H1 (cell line): ENCODE measurements at regions not wholly inside any gene's neighbourhood (a gene's known extent, or its start where the extent isn't known, plus 50 kb on each side); places are given as distances from the start of the nearest gene placed in this dataset.

Experiments
- BRCA1 ChIP-seq: IDR thresholded peaks from 2 replicates; pipeline ENCODE4 v1.6.1; 2012; ENCODE audit warnings: low read depth, low read length, improper control_type of control experiment
- CREB1 ChIP-seq: IDR thresholded peaks from 2 replicates; pipeline ENCODE4 v1.6.1; 2012; ENCODE audit warnings: inconsistent platforms
- FOSL1 ChIP-seq: IDR thresholded peaks from 2 replicates; pipeline ENCODE4 v1.6.1; 2011; ENCODE audit warnings: mild to moderate bottlenecking, low read depth, low read length, moderate library complexity; ENCODE audit not compliant: insufficient read depth
- GTF2F1 ChIP-seq: IDR thresholded peaks from 2 replicates; pipeline ENCODE4 v1.6.1; 2012; ENCODE audit warnings: low read depth, low read length, improper control_type of control experiment, borderline replicate concordance
- POLR2AphosphoS5 ChIP-seq: IDR thresholded peaks from 2 replicates; pipeline ENCODE4 v1.6.1; 2011; ENCODE audit warnings: low read depth, low read length
- TAF1 ChIP-seq: IDR thresholded peaks from 2 replicates; pipeline ENCODE4 v1.6.1; 2011; ENCODE audit warnings: mild to moderate bottlenecking, low read depth, low read length
- TCF12 ChIP-seq: IDR thresholded peaks from 2 replicates; pipeline ENCODE4 v1.6.1; 2011; ENCODE audit warnings: low read depth, mild to moderate bottlenecking, low read length
- TF ChIP-seq, protein P1 (sequence below): fragments of 300-600 bp; sonication (generic); IDR thresholded peaks from 2 replicates; pipeline ENCODE4 v1.7.1; 2012; ENCODE audit warnings: low read length, moderate library complexity, mild to moderate bottlenecking, inconsistent platforms; ENCODE audit not compliant: insufficient replicate concordance
- TF ChIP-seq, protein P2 (sequence below): IDR thresholded peaks from 2 replicates; pipeline ENCODE4 v1.6.1; 2011; ENCODE audit warnings: low read depth, mild to moderate bottlenecking, low read length; ENCODE audit not compliant: insufficient read depth

DNA sequence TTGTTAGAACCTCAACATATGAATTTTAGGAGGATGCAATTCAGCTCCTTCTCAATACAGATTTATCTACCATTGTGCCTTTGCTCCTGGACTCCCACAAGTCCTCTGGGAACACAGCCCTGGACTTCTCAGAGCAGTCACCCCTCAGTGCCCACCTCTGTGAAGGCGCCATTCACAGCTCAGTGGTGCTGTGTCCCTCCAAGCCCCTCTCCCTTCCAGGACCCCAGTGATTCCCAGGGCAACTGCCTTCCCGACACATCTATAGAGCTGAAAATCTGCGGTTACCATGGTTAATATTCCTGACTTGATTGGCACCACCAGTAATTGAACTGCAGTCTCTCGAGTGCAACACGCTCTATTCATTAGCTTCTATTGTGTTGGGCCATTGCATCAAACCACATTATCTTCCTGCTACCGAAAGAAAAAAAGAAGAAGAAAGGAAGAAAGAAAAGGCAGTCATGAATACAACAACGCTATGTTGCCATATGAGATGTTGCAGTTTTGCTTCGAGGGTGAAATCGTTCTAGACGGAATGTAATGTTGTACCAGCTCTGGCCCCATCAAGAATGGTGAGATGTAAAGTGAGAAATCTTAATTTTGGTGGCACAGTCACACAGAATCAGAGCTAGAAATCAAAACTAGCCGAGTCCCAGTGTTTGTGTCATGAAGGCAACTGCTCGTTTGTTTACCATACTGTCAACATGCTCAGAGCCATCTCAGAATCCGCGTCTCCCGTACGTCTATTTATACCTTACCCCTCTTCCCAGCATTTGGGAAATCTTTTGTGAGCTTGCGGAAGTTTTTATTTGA, 524.0 kb upstream of the ID2 start (continued):
- TF ChIP-seq GTF2F1 (no peak), CREB1 (no peak), TCF12 (no peak), POLR2AphosphoS5 (no peak), TAF1 (no peak), FOSL1 (no peak), BRCA1 (no peak)
- TF ChIP-seq, protein P1, sequence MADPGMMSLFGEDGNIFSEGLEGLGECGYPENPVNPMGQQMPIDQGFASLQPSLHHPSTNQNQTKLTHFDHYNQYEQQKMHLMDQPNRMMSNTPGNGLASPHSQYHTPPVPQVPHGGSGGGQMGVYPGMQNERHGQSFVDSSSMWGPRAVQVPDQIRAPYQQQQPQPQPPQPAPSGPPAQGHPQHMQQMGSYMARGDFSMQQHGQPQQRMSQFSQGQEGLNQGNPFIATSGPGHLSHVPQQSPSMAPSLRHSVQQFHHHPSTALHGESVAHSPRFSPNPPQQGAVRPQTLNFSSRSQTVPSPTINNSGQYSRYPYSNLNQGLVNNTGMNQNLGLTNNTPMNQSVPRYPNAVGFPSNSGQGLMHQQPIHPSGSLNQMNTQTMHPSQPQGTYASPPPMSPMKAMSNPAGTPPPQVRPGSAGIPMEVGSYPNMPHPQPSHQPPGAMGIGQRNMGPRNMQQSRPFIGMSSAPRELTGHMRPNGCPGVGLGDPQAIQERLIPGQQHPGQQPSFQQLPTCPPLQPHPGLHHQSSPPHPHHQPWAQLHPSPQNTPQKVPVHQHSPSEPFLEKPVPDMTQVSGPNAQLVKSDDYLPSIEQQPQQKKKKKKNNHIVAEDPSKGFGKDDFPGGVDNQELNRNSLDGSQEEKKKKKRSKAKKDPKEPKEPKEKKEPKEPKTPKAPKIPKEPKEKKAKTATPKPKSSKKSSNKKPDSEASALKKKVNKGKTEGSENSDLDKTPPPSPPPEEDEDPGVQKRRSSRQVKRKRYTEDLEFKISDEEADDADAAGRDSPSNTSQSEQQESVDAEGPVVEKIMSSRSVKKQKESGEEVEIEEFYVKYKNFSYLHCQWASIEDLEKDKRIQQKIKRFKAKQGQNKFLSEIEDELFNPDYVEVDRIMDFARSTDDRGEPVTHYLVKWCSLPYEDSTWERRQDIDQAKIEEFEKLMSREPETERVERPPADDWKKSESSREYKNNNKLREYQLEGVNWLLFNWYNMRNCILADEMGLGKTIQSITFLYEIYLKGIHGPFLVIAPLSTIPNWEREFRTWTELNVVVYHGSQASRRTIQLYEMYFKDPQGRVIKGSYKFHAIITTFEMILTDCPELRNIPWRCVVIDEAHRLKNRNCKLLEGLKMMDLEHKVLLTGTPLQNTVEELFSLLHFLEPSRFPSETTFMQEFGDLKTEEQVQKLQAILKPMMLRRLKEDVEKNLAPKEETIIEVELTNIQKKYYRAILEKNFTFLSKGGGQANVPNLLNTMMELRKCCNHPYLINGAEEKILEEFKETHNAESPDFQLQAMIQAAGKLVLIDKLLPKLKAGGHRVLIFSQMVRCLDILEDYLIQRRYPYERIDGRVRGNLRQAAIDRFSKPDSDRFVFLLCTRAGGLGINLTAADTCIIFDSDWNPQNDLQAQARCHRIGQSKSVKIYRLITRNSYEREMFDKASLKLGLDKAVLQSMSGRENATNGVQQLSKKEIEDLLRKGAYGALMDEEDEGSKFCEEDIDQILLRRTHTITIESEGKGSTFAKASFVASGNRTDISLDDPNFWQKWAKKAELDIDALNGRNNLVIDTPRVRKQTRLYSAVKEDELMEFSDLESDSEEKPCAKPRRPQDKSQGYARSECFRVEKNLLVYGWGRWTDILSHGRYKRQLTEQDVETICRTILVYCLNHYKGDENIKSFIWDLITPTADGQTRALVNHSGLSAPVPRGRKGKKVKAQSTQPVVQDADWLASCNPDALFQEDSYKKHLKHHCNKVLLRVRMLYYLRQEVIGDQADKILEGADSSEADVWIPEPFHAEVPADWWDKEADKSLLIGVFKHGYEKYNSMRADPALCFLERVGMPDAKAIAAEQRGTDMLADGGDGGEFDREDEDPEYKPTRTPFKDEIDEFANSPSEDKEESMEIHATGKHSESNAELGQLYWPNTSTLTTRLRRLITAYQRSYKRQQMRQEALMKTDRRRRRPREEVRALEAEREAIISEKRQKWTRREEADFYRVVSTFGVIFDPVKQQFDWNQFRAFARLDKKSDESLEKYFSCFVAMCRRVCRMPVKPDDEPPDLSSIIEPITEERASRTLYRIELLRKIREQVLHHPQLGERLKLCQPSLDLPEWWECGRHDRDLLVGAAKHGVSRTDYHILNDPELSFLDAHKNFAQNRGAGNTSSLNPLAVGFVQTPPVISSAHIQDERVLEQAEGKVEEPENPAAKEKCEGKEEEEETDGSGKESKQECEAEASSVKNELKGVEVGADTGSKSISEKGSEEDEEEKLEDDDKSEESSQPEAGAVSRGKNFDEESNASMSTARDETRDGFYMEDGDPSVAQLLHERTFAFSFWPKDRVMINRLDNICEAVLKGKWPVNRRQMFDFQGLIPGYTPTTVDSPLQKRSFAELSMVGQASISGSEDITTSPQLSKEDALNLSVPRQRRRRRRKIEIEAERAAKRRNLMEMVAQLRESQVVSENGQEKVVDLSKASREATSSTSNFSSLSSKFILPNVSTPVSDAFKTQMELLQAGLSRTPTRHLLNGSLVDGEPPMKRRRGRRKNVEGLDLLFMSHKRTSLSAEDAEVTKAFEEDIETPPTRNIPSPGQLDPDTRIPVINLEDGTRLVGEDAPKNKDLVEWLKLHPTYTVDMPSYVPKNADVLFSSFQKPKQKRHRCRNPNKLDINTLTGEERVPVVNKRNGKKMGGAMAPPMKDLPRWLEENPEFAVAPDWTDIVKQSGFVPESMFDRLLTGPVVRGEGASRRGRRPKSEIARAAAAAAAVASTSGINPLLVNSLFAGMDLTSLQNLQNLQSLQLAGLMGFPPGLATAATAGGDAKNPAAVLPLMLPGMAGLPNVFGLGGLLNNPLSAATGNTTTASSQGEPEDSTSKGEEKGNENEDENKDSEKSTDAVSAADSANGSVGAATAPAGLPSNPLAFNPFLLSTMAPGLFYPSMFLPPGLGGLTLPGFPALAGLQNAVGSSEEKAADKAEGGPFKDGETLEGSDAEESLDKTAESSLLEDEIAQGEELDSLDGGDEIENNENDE: no peak
- TF ChIP-seq, protein P2, sequence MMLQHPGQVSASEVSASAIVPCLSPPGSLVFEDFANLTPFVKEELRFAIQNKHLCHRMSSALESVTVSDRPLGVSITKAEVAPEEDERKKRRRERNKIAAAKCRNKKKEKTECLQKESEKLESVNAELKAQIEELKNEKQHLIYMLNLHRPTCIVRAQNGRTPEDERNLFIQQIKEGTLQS: no peak
